GM12878 (cell line): ENCODE measurements at regions not wholly inside any gene's neighbourhood (a gene's known extent, or its start where the extent isn't known, plus 50 kb on each side); places are given as distances from the start of the nearest gene placed in this dataset.

ENCODE experiments used
- ATAC-seq: fragments of 200-7000 bp; cut with Tn5 transposase; 3 replicates; pipeline ENCODE4 v1.9.1; 2020; ENCODE audit warnings: mild to moderate bottlenecking, moderate library complexity
- BruUV-seq: library from RNA; stranded (reverse); fragments of 400-500 nt; replicated peaks from 2 replicates; lab custom pipeline; 2021; lab: Mats Ljungman, UMichigan
- CTCF ChIA-PET: fragments of 300-600 bp; sonication (Branson Sonifier 250); formaldehyde crosslinking; extraction: SDS; loops from one replicate; lab custom pipeline; 2021; ENCODE audit warnings: inconsistent platforms; lab: Yijun Ruan, JAX
- POLR2A ChIA-PET: fragments of 350-600 bp; formaldehyde crosslinking; extraction: SDS; loops from one replicate; lab custom pipeline; 2021; ENCODE audit warnings: inconsistent platforms; lab: Charles Lee
- RAD21 ChIA-PET: fragments of 300-600 bp; sonication (Branson Sonifier 250); formaldehyde crosslinking; loops from one replicate; lab custom pipeline; 2023; ENCODE audit warnings: antibody characterized with exemption; ENCODE audit not compliant: unreplicated experiment; lab: Charles Lee
- SMC1A ChIA-PET: fragments of 300-600 bp; sonication (Branson Sonifier 250); formaldehyde crosslinking; loops from one replicate; lab custom pipeline; 2023; ENCODE audit not compliant: unreplicated experiment, uncharacterized antibody; lab: Charles Lee
- DNase-seq: peaks from one replicate; pipeline ENCODE4 v3.0.0-alpha.2; 2011; ENCODE audit warnings: low read depth, low spot score
- FAIRE-seq: peaks from 3 replicates; lab custom pipeline; 2011; peaks lifted over from hg19 to GRCh38; lab: Jason Lieb, UNC
- H2AFZ ChIP-seq: 2 replicates; pipeline ENCODE4 v1.6.0; 2011; ENCODE audit warnings: low read depth, low read length, control low read depth; ENCODE audit not compliant: control insufficient read depth
- H3K27ac ChIP-seq: 2 replicates; pipeline ENCODE4 v1.5.1; 2011; ENCODE audit warnings: control low read depth; ENCODE audit not compliant: control insufficient read depth, insufficient read depth
- H3K27me3 ChIP-seq, 2 experiments: replicated peaks in 1 of 2; 2 replicates each; pipeline versions ENCODE4 v1.6.0 to v1.6.1; 2011; ENCODE audit warnings: low read length in 1 of 2; ENCODE audit not compliant: control insufficient read depth in 2 of 2, insufficient read depth in 2 of 2
- H3K36me3 ChIP-seq, 2 experiments: 2 replicates each; pipeline ENCODE4 v1.5.1; 2011; ENCODE audit warnings: low read length in 1 of 2; ENCODE audit not compliant: control insufficient read depth in 2 of 2, insufficient read depth in 2 of 2
- H3K4me1 ChIP-seq: 2 replicates; pipeline ENCODE4 v1.6.1; 2011; ENCODE audit warnings: mild to moderate bottlenecking, low read length, moderate library complexity, mixed read lengths; ENCODE audit not compliant: control insufficient read depth, insufficient read depth
- H3K4me2 ChIP-seq: 2 replicates; pipeline ENCODE4 v1.6.0; 2011; ENCODE audit warnings: control low read depth; ENCODE audit not compliant: control insufficient read depth, insufficient read depth
- H3K4me3 ChIP-seq: fragments of 200-600 bp; sonication (generic); 2 replicates; pipeline ENCODE4 v1.5.1; 2016
- H3K79me2 ChIP-seq: 2 replicates; pipeline ENCODE4 v1.6.0; 2011; ENCODE audit warnings: low read length; ENCODE audit not compliant: control insufficient read depth, insufficient read depth
- H3K9ac ChIP-seq: 2 replicates; pipeline ENCODE4 v1.8.0; 2011; ENCODE audit warnings: low read length, control low read depth, mixed read lengths; ENCODE audit not compliant: control insufficient read depth, insufficient read depth
- H3K9me3 ChIP-seq: replicated peaks from 3 replicates; pipeline ENCODE4 v1.5.1; 2011; ENCODE audit warnings: mild to moderate bottlenecking, low read length; ENCODE audit not compliant: control insufficient read depth, insufficient read depth
- H4K20me1 ChIP-seq: 2 replicates; pipeline ENCODE4 v1.6.0; 2011; ENCODE audit not compliant: control insufficient read depth, insufficient read depth
- ESRRA ChIP-seq: IDR thresholded peaks from 2 replicates; pipeline ENCODE4 v1.6.1; 2012; ENCODE audit warnings: mild to moderate bottlenecking, low read length, improper control_type of control experiment
- FOXM1 ChIP-seq: IDR thresholded peaks from 2 replicates; pipeline ENCODE4 v1.6.1; 2012; ENCODE audit warnings: low read depth, mild to moderate bottlenecking, inconsistent platforms, low read length, moderate library complexity
- HDAC6 ChIP-seq: fragments of 200-600 bp; sonication (generic); IDR thresholded peaks from one replicate; pipeline ENCODE4 v1.8.0; 2017; ENCODE audit warnings: antibody characterized with exemption; ENCODE audit not compliant: unreplicated experiment
- STAT3 ChIP-seq: IDR thresholded peaks from 2 replicates; pipeline ENCODE4 v1.6.1; 2011; ENCODE audit warnings: low read depth, low read length, improper control_type of control experiment
- WGBS: methylation state at CpG from one replicate; pipeline ENCODE4 v1.1.6; 2016; ENCODE audit warnings: low lambda C conversion rate; ENCODE audit not compliant: insufficient replicate concordance, insufficient coverage; ENCODE audit errors: missing lambda C conversion rate; 5-methylcytosine and 5-hydroxymethylcytosine counted together
- in situ Hi-C: fragments of 300-500 bp; cut with MboI; formaldehyde crosslinking; loops from 9 replicates; pipeline ENCODE4 v1.14.3; 2018; ENCODE audit warnings: mixed read lengths
- intact Hi-C: fragments of 100-400 bp; cut with micrococcal nuclease; formaldehyde crosslinking; loops from one replicate; pipeline ENCODE4 v1.14.2; 2022; ENCODE audit not compliant: unreplicated experiment
- TF ChIP-seq, protein P1 (sequence below): fragments of 450-650 bp; IDR thresholded peaks from 2 replicates; pipeline ENCODE4 v1.6.1; 2017; ENCODE audit warnings: mild to moderate bottlenecking
- TF ChIP-seq, protein P2 (sequence below): IDR thresholded peaks from 2 replicates; pipeline ENCODE4 v1.6.1; 2011; ENCODE audit warnings: low read depth, low read length, improper control_type of control experiment, borderline replicate concordance
- TF ChIP-seq, protein P3 (sequence below): fragments of 450-650 bp; IDR thresholded peaks from 2 replicates; pipeline ENCODE4 v1.6.1; 2017; ENCODE audit warnings: antibody characterized with exemption, mild to moderate bottlenecking, moderate library complexity
- TF ChIP-seq, protein P4 (sequence below): IDR thresholded peaks from 2 replicates; pipeline ENCODE4 v1.6.1; 2012; ENCODE audit warnings: low read depth, low read length, improper control_type of control experiment

DNA sequence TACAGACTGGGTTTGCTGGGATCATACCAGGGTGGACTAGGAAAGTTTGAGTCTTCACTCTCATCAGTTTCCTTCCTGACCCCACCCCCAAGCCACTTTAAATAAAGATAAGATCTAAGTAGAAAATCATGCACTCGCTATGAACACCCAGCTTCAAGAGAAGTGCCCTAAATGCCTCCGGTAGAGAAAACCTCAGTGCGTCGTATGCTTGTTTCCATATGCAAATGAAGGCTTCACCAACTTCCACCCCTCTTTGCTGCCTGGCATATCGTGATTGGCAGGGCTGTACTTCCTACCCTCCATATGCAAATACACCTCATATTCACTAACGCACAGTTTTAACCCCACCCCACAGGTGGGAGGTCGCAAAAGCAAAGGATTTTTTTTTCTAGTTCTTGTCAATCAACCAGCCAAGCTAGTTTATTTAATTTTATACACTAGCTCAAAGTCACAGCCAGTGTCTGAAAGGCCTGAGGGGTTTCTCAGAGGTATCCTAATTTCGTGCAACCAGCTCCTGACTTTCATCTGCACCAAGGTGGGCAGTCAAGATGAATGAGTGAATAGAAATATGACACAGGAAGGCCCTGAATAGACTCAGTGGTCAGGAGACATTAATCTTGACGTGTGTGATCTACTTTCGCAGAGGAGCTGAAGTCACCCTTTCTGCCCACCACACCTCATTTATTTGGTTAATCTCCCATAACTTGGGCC is 121.1 kb upstream of the TSHZ3 start:
- no peaks in the 10 kb centered on the region for H3K4me1 ChIP-seq
- no peak overlapping the region for H2AFZ ChIP-seq
- no peak overlapping the region for H3K27ac ChIP-seq
- ATAC-seq (no peak), FAIRE-seq (no peak), DNase-seq (no peak)
- in situ Hi-C loops = no loop called here
- ChIA-PET RAD21 (no interaction called here), SMC1A (no interaction called here), POLR2A (no interaction called here), CTCF (no interaction called here)
- no peak overlapping the region for H3K9ac ChIP-seq
- H3K9me3 ChIP-seq = no peaks in the 10 kb centered on the region; the same call in 2 of the 3 replicates
- no peak overlapping the region for H3K4me3 ChIP-seq
- no peaks in the 10 kb centered on the region for H3K27me3 ChIP-seq
- intact Hi-C loops = no loop called here
- H4K20me1 ChIP-seq = no peaks in the 10 kb centered on the region
- no peak overlapping the region for H3K4me2 ChIP-seq
- TF ChIP-seq STAT3 (no peak), ESRRA (no peak), FOXM1 (no peak), HDAC6 (no peak)
- TF ChIP-seq, protein P1, sequence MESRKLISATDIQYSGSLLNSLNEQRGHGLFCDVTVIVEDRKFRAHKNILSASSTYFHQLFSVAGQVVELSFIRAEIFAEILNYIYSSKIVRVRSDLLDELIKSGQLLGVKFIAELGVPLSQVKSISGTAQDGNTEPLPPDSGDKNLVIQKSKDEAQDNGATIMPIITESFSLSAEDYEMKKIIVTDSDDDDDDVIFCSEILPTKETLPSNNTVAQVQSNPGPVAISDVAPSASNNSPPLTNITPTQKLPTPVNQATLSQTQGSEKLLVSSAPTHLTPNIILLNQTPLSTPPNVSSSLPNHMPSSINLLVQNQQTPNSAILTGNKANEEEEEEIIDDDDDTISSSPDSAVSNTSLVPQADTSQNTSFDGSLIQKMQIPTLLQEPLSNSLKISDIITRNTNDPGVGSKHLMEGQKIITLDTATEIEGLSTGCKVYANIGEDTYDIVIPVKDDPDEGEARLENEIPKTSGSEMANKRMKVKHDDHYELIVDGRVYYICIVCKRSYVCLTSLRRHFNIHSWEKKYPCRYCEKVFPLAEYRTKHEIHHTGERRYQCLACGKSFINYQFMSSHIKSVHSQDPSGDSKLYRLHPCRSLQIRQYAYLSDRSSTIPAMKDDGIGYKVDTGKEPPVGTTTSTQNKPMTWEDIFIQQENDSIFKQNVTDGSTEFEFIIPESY = no peak
- TF ChIP-seq, protein P2, sequence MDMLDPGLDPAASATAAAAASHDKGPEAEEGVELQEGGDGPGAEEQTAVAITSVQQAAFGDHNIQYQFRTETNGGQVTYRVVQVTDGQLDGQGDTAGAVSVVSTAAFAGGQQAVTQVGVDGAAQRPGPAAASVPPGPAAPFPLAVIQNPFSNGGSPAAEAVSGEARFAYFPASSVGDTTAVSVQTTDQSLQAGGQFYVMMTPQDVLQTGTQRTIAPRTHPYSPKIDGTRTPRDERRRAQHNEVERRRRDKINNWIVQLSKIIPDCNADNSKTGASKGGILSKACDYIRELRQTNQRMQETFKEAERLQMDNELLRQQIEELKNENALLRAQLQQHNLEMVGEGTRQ = no peak
- TF ChIP-seq, protein P3, sequence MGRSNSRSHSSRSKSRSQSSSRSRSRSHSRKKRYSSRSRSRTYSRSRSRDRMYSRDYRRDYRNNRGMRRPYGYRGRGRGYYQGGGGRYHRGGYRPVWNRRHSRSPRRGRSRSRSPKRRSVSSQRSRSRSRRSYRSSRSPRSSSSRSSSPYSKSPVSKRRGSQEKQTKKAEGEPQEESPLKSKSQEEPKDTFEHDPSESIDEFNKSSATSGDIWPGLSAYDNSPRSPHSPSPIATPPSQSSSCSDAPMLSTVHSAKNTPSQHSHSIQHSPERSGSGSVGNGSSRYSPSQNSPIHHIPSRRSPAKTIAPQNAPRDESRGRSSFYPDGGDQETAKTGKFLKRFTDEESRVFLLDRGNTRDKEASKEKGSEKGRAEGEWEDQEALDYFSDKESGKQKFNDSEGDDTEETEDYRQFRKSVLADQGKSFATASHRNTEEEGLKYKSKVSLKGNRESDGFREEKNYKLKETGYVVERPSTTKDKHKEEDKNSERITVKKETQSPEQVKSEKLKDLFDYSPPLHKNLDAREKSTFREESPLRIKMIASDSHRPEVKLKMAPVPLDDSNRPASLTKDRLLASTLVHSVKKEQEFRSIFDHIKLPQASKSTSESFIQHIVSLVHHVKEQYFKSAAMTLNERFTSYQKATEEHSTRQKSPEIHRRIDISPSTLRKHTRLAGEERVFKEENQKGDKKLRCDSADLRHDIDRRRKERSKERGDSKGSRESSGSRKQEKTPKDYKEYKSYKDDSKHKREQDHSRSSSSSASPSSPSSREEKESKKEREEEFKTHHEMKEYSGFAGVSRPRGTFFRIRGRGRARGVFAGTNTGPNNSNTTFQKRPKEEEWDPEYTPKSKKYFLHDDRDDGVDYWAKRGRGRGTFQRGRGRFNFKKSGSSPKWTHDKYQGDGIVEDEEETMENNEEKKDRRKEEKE = no peak
- TF ChIP-seq, protein P4, sequence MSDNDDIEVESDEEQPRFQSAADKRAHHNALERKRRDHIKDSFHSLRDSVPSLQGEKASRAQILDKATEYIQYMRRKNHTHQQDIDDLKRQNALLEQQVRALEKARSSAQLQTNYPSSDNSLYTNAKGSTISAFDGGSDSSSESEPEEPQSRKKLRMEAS = no peak
- WGBS = 45% methylated on average over 10 of the region's 10 CpGs
- no TSS peak for BruUV-seq
- no peaks in the 10 kb centered on the region for H3K36me3 ChIP-seq
- H3K79me2 ChIP-seq = no peaks in the 10 kb centered on the region
